ENCODE measurements at regions not wholly inside any gene's neighbourhood (a gene's known extent, or its start where the extent isn't known, plus 50 kb on each side); places are given as distances from the start of the nearest gene placed in this dataset.
"Not testable (repeated sequence)": the region's sequence is repeated elsewhere in the genome, so short reads cannot be mapped to it uniquely, and the experiment has no call there.

GRCh38 chr2:67576226-67576625, 179.1 kb downstream of the ETAA1 start:
- DNase-seq (ENCODE audit: low read depth): no peak
- TF ChIP-seq, protein P1, sequence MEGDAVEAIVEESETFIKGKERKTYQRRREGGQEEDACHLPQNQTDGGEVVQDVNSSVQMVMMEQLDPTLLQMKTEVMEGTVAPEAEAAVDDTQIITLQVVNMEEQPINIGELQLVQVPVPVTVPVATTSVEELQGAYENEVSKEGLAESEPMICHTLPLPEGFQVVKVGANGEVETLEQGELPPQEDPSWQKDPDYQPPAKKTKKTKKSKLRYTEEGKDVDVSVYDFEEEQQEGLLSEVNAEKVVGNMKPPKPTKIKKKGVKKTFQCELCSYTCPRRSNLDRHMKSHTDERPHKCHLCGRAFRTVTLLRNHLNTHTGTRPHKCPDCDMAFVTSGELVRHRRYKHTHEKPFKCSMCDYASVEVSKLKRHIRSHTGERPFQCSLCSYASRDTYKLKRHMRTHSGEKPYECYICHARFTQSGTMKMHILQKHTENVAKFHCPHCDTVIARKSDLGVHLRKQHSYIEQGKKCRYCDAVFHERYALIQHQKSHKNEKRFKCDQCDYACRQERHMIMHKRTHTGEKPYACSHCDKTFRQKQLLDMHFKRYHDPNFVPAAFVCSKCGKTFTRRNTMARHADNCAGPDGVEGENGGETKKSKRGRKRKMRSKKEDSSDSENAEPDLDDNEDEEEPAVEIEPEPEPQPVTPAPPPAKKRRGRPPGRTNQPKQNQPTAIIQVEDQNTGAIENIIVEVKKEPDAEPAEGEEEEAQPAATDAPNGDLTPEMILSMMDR (IDR thresholded peaks at IDR 0.05; ENCODE audit: insufficient read depth, low read depth, low read length, missing control alignments): no peak

DNA sequence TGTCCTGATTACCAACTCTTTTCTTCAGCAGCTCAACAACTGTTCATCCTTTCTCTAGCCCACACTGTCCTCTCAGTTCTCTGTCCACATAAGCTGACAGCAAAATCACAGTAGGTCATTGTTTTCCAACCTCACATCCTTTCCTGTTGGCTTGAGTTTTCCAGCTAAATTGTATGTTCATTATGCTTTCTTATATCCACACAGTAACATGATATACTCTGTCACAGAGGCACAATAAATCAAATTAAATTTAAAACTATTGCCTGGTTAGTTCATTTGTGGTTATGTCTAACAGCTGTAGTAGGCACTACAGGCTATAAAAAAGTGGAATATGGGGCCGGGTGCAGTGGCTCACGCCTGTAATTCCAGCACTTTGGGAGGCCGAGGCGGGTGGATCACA, 179.9 kb downstream of the ETAA1 start:
- TF ChIP-seq, protein P1 (IDR thresholded peaks at IDR 0.05; ENCODE audit: insufficient read depth, low read depth, low read length, missing control alignments): no peak
- H3K4me3 ChIP-seq (ENCODE audit: low read depth, low read length): no peak overlapping the region
- no peak for DNase-seq (ENCODE audit: low read depth)

More at GRCh38 chr2:67576226-67576625, 179.1 kb downstream of the ETAA1 start:
- no peak overlapping the region for H3K4me3 ChIP-seq (ENCODE audit: low read depth, low read length)

GRCh38 chr2:67579216-67579615, 182.1 kb downstream of the ETAA1 start:
- TF ChIP-seq, protein P1 (IDR thresholded peaks at IDR 0.05; ENCODE audit: insufficient read depth, low read depth, low read length, missing control alignments): no peak
- H3K4me3 ChIP-seq (ENCODE audit: low read depth, low read length): no peak overlapping the region
- DNase-seq (ENCODE audit: low read depth): no peak

GRCh38 chr2:67579806-67580205, 182.7 kb downstream of the ETAA1 start:
- DNase-seq (ENCODE audit: low read depth): no peak
- TF ChIP-seq, protein P1 (IDR thresholded peaks at IDR 0.05; ENCODE audit: insufficient read depth, low read depth, low read length, missing control alignments): no peak
- H3K4me3 ChIP-seq (ENCODE audit: low read depth, low read length): no peak overlapping the region

DNA sequence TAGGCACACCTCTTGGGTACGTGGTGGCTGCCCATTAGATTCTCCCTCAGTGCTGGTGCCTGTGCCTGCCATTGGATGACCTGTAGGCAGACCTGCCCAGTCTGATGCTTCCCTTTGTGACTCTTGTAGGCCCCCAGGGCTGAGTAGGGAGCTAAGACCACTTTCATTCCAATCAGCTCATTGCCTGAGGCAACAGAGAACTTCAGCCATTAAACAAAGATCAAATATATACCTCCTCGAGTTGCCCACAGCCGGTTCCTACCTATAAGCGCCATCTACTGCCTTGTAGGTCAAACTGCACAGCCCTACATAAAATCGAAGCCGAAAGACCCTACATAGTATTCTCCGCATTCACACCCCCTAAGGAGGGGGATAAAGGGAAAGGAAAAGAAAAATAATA, 184.6 kb downstream of the ETAA1 start:
- TF ChIP-seq, protein P1 (IDR thresholded peaks at IDR 0.05; ENCODE audit: insufficient read depth, low read depth, low read length, missing control alignments): peak; percentile 24
- DNase-seq (ENCODE audit: low read depth): peak; percentile 4
- H3K4me3 ChIP-seq (ENCODE audit: low read depth, low read length): no peak overlapping the region

DNA sequence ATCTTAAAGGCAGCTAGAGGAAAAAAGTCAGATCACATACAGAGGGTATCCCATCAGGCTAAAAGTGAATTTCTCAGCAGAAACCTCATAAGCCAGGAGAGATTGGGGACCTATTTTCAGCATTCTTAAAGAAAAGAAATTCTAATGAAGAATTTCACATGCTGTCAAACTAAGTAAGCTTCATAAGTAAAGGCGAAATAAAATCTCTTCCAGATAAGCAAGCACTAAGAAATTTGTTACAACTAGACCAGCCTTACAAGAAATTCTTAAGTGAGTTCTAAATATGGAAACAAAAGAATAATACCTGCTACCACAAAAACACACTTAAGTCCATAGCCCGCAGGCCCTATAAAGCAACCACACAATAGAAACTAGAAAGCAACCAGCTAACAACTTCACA, 186.1 kb downstream of the ETAA1 start:
- no peak for DNase-seq (ENCODE audit: low read depth)
- TF ChIP-seq, protein P1 (IDR thresholded peaks at IDR 0.05; ENCODE audit: insufficient read depth, low read depth, low read length, missing control alignments): no peak
- H3K4me3 ChIP-seq (ENCODE audit: low read depth, low read length): no peak overlapping the region

- TF ChIP-seq, protein P1 (IDR thresholded peaks at IDR 0.05; ENCODE audit: insufficient read depth, low read depth, low read length, missing control alignments): no peak
- no peak overlapping the region for H3K4me3 ChIP-seq (ENCODE audit: low read depth, low read length)
- no peak for DNase-seq (ENCODE audit: low read depth)
Measured at GRCh38 chr2:67585400-67585799, 188.3 kb downstream of the ETAA1 start.

DNA sequence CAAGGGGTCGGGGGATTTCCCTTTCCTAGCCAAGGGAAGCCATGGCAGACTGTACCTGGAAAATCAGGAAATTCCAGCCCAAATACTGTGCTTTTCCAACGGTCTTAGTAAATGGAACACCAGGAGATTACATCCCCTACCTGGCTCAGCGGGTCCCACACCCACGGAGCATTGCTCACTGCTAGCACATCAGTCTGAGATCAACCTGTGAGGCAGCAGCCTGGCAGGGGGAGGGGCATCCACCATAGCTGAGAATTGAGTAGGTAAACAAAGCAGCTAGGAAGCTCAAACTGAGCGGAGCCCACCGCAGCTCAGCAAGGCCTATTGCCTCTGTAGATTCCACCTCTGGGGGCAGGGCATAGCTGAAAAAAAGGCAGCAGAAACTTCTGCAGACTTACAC, 192.0 kb downstream of the ETAA1 start:
- DNase-seq (ENCODE audit: low read depth); H3K4me3 ChIP-seq (ENCODE audit: low read depth, low read length): not testable (repeated sequence)

- H3K4me3 ChIP-seq (ENCODE audit: low read depth, low read length); DNase-seq (ENCODE audit: low read depth): not testable (repeated sequence)
Measured at GRCh38 chr2:67594522-67594921, 197.4 kb downstream of the ETAA1 start.

Data from GM12865 (cell line).